GM10248 (cell line): ENCODE measurements at regions not wholly inside any gene's neighbourhood (a gene's known extent, or its start where the extent isn't known, plus 50 kb on each side); places are given as distances from the start of the nearest gene placed in this dataset.

Experiments
- CTCF ChIA-PET: fragments of 300-600 bp; sonication (Branson Sonifier 250); formaldehyde crosslinking; extraction: SDS; loops from one replicate; lab custom pipeline; 2021; ENCODE audit warnings: antibody characterized with exemption; lab: Yijun Ruan, JAX
- POLR2A ChIA-PET: fragments of 350-650 bp; sonication (Branson Sonifier 250); formaldehyde crosslinking; extraction: SDS; loops from one replicate; lab custom pipeline; 2020; ENCODE audit warnings: antibody characterized with exemption; lab: Yijun Ruan, JAX
- DNase-seq: peaks from one replicate; pipeline ENCODE4 v3.0.0; 2012; ENCODE audit errors: extremely low spot score
- TF ChIP-seq, protein P1 (sequence below): IDR thresholded peaks from 2 replicates; pipeline ENCODE4 v1.5.1; 2012; ENCODE audit warnings: mild to moderate bottlenecking, low read depth; ENCODE audit errors: extremely low read depth, missing control alignments, control extremely low read depth

DNA sequence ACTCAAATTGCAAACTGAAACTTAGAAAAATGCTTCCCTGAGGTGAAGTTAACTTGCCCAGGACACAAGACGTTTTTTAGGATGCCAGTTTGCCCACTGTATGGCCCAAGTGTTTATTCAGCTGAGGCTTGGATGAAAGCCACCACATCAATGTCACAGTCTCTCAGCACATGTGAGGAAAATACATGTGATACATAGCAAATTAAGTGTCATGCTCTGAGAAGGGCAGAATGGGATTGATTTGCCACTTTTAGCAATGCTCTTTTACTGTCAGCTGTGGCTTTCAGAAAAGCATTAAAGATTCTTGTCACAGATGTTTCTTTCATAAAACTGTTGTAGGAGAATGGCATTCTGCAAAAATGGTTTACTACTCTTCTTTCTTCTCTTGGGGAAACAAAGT, 165.5 kb downstream of the ZIC1 start:
- no peak for DNase-seq
- ChIA-PET POLR2A (no interaction called here), CTCF (no interaction called here)
- TF ChIP-seq, protein P1, sequence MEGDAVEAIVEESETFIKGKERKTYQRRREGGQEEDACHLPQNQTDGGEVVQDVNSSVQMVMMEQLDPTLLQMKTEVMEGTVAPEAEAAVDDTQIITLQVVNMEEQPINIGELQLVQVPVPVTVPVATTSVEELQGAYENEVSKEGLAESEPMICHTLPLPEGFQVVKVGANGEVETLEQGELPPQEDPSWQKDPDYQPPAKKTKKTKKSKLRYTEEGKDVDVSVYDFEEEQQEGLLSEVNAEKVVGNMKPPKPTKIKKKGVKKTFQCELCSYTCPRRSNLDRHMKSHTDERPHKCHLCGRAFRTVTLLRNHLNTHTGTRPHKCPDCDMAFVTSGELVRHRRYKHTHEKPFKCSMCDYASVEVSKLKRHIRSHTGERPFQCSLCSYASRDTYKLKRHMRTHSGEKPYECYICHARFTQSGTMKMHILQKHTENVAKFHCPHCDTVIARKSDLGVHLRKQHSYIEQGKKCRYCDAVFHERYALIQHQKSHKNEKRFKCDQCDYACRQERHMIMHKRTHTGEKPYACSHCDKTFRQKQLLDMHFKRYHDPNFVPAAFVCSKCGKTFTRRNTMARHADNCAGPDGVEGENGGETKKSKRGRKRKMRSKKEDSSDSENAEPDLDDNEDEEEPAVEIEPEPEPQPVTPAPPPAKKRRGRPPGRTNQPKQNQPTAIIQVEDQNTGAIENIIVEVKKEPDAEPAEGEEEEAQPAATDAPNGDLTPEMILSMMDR = no peak

DNA sequence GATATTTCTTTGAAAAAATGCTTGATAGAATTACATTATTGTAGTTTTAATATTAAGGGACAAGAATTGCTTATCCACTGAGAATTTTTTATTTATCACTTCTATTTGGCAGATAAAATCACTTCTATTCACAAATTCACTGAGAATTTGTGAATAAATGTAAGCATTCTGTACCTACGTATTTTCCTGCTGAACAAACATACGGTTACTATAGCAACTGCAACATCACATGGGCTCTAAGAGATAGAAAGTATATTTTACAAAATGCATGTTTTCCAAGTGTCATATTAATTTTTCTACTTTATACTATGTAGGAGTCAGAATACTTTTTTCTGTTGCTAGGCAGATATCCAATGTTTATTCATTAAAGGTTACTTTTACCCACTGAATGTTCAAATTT, 166.2 kb downstream of the ZIC1 start:
- ChIA-PET CTCF (no interaction called here), POLR2A (no interaction called here)
- TF ChIP-seq, protein P1 = no peak
- DNase-seq = no peak

DNA sequence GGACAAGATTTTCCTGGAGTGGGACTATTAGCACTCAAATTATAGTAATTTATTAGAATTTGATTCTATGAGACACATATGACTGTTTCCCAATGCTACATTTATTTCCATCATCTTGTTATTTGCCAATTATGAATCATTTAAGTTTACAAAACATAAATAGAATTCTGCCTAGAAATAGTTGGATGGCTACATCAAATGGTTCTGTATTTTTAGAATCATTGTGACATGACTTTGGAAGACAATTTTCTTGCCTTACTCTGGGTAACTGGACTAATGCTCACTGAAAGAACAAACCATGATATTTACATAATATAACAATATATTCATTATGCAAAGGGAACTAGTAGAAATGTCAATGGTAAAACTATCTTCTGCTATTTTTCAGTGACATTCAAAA, 173.5 kb downstream of the ZIC1 start:
- ChIA-PET CTCF (interaction anchor here (1.1 kb wide), 1 partner anchor 14 kb away, joined by 3 read pairs; no protein-coding TSS in a partner anchor), POLR2A (no interaction called here)
- no peak for DNase-seq
- TF ChIP-seq, protein P1 = no peak

DNA sequence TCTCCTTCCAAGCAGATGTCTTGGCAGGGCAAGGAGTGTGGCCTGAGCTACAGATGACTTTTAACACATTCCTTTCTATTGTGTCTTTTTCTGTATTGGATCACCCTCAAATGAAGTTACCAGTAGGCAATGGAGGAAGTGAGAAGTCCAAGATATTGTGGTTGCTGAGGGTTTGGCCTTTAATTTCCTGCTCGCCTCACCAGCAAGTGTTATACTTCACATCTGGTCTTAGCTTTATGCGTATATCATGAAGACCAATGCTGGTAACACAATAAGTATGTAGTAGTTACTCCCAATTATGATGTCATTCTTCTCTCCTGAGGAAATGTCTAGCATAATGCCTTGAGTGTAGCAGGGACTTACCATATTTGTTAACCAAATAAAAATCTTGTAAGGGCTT, 179.9 kb downstream of the ZIC1 start:
- POLR2A ChIA-PET = no interaction called here
- CTCF ChIA-PET = no interaction called here
- DNase-seq = no peak
- TF ChIP-seq, protein P1 = no peak

DNA sequence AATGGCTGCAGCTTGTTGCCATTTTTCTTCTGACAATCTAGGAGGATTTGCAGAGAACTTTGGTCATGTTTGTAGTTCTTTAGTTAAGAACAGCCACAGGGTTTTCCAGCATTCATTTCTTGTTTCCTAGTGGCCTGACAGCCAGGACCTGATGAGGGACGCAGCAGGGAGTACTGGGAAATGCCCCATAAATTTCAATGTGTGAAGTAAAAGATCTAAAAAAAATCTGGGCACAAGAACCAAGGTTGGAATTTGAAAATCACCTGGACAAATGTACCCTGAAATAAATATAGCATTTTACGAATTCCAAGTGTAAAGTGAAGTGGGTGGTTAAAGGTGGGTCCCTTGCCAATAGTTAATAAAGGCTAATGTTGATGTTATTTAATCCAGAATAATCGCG, 195.0 kb downstream of the ZIC1 start:
- POLR2A ChIA-PET = no interaction called here
- CTCF ChIA-PET = no interaction called here
- TF ChIP-seq, protein P1 = no peak
- no peak for DNase-seq

DNA sequence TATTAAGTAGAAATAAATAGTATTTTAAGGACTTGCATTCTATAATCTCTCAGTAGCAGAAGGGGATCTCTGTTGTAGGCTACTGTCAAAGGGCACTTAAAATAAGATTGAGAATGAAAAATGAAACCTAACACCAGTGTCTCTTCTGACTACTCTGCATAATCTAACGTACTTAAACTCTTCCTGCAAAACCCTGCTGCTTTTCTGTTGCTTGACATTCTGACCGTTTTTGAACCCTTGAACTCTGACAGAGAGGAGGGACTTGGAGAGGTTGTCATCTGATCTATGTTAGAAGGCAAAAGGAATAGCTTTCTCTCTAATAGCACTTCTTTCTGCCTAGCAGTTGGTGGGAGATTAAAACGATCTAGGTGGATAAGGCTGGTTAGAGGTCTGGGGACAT, 204.6 kb downstream of the ZIC1 start:
- ChIA-PET CTCF (no interaction called here), POLR2A (no interaction called here)
- peak; percentile 8 for DNase-seq
- TF ChIP-seq, protein P1 = no peak

DNA sequence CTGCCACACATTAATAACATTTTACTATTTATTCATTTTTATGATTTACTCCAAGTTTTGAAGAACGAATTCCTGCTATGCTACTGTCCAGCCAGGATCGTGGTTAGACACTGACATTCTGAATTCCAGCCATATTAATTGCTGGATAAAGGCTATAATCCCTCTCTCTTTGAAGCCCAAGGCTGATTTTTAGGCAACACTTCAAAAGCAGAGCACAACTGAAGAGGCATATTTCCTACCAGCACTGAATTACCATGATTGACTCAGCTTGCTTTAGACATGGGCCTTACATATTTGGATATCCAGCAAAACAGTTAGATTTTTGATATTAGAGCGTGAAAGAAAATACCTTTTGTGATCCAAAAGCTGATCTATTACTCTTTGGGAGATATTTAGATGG, 205.0 kb downstream of the ZIC1 start:
- CTCF ChIA-PET = no interaction called here
- POLR2A ChIA-PET = no interaction called here
- TF ChIP-seq, protein P1 = no peak
- no peak for DNase-seq
